ENCODE measurements at regions not wholly inside any gene's neighbourhood (a gene's known extent, or its start where the extent isn't known, plus 50 kb on each side); places are given as distances from the start of the nearest gene placed in this dataset.

- TF ChIP-seq CTCF (IDR thresholded peaks at IDR 0.05) (no peak), MAFK (IDR thresholded peaks at IDR 0.05; ENCODE audit: partially characterized antibody) (no peak), POLR2A (IDR thresholded peaks at IDR 0.05; ENCODE audit: low read length) (no peak), MYC (IDR thresholded peaks at IDR 0.05; ENCODE audit: borderline replicate concordance, low read length) (no peak), SMC3 (IDR thresholded peaks at IDR 0.05) (no peak), POLR2AphosphoS2 (conservative IDR thresholded peaks at IDR 0.05; ENCODE audit: low read length) (no peak), HES2 (IDR thresholded peaks at IDR 0.05) (no peak), ESRRA (IDR thresholded peaks at IDR 0.05; ENCODE audit: borderline replicate concordance, low read length) (no peak), HMGXB4 (CRISPR knock-in tag; IDR thresholded peaks at IDR 0.05; ENCODE audit: borderline replicate concordance) (no peak), MAZ (IDR thresholded peaks at IDR 0.05; ENCODE audit: borderline replicate concordance, low read depth, low read length) (no peak), EP300 (IDR thresholded peaks at IDR 0.05) (no peak), RARB (CRISPR knock-in tag; IDR thresholded peaks at IDR 0.05) (no peak), BHLHE40 (IDR thresholded peaks at IDR 0.05; ENCODE audit: low read depth, low read length) (no peak)
These were observed 429.9 kb downstream of the MTX2 start for GRCh38 chr2:176699098-176699497.

Data from A549 (cell line).